ENCODE measurements at regions not wholly inside any gene's neighbourhood (a gene's known extent, or its start where the extent isn't known, plus 50 kb on each side); places are given as distances from the start of the nearest gene placed in this dataset.

DNA sequence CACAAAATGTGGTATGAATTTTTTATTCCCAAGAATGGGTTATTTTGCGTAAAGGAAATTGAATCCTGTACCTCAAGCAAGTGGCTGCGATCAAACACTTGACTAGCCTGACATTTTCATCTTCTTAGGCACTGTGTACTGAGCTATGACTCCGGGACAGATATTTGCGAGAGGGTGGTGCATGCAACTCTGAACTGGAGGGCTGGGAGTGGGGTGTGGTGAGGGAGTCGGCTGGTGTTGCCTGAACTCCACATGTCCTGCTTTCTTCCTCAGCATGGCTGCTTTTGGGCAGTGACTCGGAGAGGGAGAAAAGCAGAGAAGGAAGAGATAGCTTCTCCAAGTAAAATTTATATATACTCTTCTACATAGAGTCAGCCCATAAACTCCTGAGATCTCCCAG lies 68.5 kb upstream of the GATB start:
- no peaks in the 10 kb centered on the region for H3K36me3 ChIP-seq
- TF ChIP-seq, protein P1, sequence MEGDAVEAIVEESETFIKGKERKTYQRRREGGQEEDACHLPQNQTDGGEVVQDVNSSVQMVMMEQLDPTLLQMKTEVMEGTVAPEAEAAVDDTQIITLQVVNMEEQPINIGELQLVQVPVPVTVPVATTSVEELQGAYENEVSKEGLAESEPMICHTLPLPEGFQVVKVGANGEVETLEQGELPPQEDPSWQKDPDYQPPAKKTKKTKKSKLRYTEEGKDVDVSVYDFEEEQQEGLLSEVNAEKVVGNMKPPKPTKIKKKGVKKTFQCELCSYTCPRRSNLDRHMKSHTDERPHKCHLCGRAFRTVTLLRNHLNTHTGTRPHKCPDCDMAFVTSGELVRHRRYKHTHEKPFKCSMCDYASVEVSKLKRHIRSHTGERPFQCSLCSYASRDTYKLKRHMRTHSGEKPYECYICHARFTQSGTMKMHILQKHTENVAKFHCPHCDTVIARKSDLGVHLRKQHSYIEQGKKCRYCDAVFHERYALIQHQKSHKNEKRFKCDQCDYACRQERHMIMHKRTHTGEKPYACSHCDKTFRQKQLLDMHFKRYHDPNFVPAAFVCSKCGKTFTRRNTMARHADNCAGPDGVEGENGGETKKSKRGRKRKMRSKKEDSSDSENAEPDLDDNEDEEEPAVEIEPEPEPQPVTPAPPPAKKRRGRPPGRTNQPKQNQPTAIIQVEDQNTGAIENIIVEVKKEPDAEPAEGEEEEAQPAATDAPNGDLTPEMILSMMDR (IDR thresholded peaks at IDR 0.05): no peak

DNA sequence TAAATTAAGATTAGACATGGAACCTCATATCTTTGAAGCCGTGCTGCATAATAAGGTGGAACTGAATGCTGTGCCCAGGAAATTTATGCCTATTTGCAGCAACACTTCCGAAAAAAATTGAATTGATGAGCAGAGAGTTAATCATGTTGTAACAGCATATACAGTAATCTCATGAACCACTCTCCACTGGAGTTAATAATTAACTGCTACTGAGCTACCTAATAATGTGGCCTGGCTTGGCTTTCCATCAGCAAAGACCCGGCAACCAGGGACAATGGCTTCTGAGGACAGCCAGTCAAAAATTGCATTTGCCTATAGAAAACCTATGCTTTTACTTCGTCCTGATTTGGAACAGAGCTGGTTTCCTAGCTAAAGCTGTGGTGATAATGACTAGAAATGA lies 63.8 kb upstream of the GATB start:
- Histone ChIP-seq H3K4me1 (no peaks in the 10 kb centered on the region), H3K27ac (no peak overlapping the region), H3K36me3 (no peaks in the 10 kb centered on the region), H3K4me3 (no peak overlapping the region), H3K27me3 (no peaks in the 10 kb centered on the region), H3K9me3 (no peaks in the 10 kb centered on the region)
- TF ChIP-seq, protein P1 (IDR thresholded peaks at IDR 0.05): no peak
- intact Hi-C loops (cut with DNase I; ENCODE audit: low total_unique reads): no loop called here
- no peak for DNase-seq

More for the DNA sequence above, 68.5 kb upstream of the GATB start:
- intact Hi-C loops (cut with DNase I; ENCODE audit: low total_unique reads): no loop called here
- Histone ChIP-seq H3K9me3 (no peaks in the 10 kb centered on the region), H3K27me3 (no peaks in the 10 kb centered on the region), H3K4me1 (no peaks in the 10 kb centered on the region), H3K4me3 (no peak overlapping the region), H3K27ac (no peak overlapping the region)
- no peak for DNase-seq

DNA sequence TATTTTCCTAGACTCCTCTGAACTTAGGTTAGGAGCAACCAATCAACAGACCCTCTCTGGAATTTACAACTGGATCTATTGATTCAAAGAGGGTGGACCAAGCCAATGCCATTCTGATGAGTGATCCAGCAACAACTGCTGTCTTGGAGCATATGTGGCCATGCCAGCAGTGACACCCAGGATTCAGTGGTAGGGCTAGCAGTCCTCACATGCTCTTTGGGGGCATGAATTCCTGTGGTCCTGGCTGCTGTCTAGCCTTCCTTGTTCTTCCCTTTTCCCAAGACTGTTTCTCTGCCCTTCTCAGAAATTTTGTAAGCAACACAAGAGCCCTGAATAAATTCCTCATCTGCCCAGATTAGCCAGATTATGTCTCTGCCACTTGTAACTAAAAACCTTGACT lies 61.5 kb upstream of the GATB start:
- H3K9me3 ChIP-seq: no peaks in the 10 kb centered on the region
- no peaks in the 10 kb centered on the region for H3K27me3 ChIP-seq
- H3K4me3 ChIP-seq: no peak overlapping the region
- H3K27ac ChIP-seq: no peak overlapping the region
- DNase-seq: no peak
- no peaks in the 10 kb centered on the region for H3K4me1 ChIP-seq
- intact Hi-C loops (cut with DNase I; ENCODE audit: low total_unique reads): no loop called here
- no peaks in the 10 kb centered on the region for H3K36me3 ChIP-seq
- TF ChIP-seq, protein P1 (IDR thresholded peaks at IDR 0.05): no peak

DNA sequence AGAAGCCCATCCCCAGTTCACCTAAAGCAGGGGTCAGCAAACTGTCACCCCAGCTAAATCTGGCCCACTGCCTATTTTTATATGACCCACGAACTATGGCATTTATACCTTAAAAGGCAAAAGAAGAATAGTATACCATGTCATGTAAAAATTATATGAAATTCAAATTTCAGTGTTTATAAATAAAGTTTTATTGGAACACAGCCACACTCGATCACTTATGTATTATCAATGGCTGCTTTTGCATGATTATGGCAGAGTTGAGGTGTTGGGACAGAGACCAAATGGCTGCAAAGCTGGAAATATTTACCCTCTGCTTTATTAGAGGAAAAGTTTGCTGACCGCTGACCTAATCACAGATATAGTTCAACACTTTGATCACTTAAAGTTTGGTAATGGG lies 59.2 kb upstream of the GATB start:
- H3K27me3 ChIP-seq: no peaks in the 10 kb centered on the region
- intact Hi-C loops (cut with DNase I; ENCODE audit: low total_unique reads): no loop called here
- no peaks in the 10 kb centered on the region for H3K9me3 ChIP-seq
- no peaks in the 10 kb centered on the region for H3K36me3 ChIP-seq
- no peak overlapping the region for H3K4me3 ChIP-seq
- no peak for DNase-seq
- TF ChIP-seq, protein P1 (IDR thresholded peaks at IDR 0.05): no peak
- no peak overlapping the region for H3K27ac ChIP-seq
- H3K4me1 ChIP-seq: no peaks in the 10 kb centered on the region

DNA sequence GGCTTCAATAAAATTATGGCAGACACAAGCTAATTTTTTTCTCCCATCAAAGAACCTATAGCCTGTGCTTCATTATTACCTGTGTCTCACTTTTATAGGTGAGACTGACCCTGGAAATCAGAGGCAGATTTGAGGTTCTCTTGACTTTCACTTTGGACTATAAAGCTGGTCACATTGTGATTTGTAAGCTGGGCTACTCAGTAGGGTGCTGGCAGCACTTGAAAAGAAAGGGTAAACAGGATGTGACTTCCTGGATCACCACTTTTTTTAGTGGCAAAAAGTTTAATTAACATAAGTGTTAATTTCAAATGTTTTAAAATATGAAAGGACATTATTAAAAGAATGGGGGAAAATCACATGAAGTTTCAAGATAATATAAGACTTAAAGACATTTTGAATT lies 50.6 kb upstream of the GATB start:
- intact Hi-C loops (cut with DNase I; ENCODE audit: low total_unique reads): no loop called here
- peaks cover 0 to 16% (median 8%) of the 10 kb centered on the region in 4 donors for H3K4me1 ChIP-seq

More for the DNA sequence above, 50.6 kb upstream of the GATB start:
- H3K36me3 ChIP-seq: no peaks in the 10 kb centered on the region
- TF ChIP-seq, protein P1 (IDR thresholded peaks at IDR 0.05): no peak
- H3K4me3 ChIP-seq: no peak overlapping the region
- no peak for DNase-seq
- H3K9me3 ChIP-seq: no peaks in the 10 kb centered on the region
- H3K27ac ChIP-seq: no peak overlapping the region
- H3K27me3 ChIP-seq: no peaks in the 10 kb centered on the region
